Activated naive CD4-positive, alpha-beta T cell treated with anti-CD3 and anti-CD28 coated beads, Interleukin-2, amount 10 ng/mL, durations not matched to agents 7 days and 5 days (primary cell): ENCODE measurements at regions not wholly inside any gene's neighbourhood (a gene's known extent, or its start where the extent isn't known, plus 50 kb on each side); places are given as distances from the start of the nearest gene placed in this dataset.

Experiments used
- CTCF ChIA-PET: fragments of 350-600 bp; sonication (Branson Sonifier 250); formaldehyde crosslinking; loops from one replicate; lab custom pipeline; 2021; ENCODE audit warnings: antibody characterized with exemption; lab: Charles Lee
- DNase-seq: peaks from one replicate; pipeline ENCODE4 v3.0.0-alpha.2; 2020
- H3K27ac Mint-ChIP-seq: one replicate; pipeline ENCODE4 v1.8.0; 2021; ENCODE audit warnings: mild to moderate bottlenecking, moderate library complexity, mixed read lengths
- H3K27me3 Mint-ChIP-seq: one replicate; pipeline ENCODE4 v1.8.0; 2021; ENCODE audit warnings: mild to moderate bottlenecking, mixed read lengths
- H3K36me3 Mint-ChIP-seq: one replicate; pipeline ENCODE4 v1.8.0; 2021; ENCODE audit warnings: mixed read lengths
- H3K4me1 Mint-ChIP-seq: one replicate; pipeline ENCODE4 v1.8.0; 2021; ENCODE audit warnings: mixed read lengths
- H3K4me3 Mint-ChIP-seq: one replicate; pipeline ENCODE4 v1.8.0; 2021; ENCODE audit warnings: mild to moderate bottlenecking, moderate library complexity, mixed read lengths
- H3K9me3 Mint-ChIP-seq: one replicate; pipeline ENCODE4 v1.8.0; 2021; ENCODE audit warnings: mixed read lengths

DNA sequence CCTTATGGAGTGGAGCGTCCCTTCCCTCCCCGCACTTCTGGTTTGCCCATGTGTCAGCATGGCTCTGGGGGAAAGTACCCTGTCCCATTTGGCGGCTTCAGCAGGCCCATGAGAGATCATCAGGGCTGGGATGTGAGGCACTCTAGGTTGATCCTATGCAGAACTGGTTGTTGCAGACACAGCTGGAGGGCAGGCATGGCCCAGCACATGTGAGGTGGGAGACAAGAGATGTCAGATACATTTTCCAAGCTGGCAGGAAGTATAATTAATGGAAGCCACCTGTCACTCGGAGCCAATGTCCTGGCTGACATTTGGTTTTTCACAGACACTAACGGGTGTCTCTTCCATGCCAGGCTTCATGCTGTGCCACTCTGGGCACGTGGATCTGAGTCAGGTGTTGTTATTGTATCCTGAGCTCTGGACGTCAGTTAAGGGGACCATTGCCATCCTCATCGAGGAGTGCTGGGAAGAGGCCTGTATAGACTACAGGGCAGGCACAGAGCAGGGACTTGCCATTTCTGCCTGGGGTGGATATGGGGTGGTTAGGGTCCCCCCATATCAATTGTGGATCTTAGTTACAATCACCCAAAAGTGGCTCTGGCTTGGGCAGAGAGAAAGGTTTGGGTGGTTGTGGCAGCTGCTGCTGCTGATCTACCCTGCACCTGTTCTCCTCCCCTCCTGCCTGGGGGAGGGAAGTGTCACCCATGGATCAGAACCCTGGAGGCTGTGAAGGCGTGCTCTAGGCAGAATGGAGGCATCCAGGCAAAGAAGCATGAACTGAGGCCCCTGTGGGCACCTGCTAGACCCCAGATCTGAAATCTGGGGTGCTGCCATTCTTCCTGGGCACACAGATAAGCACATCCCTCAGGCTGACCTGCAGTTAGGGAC lies 140.7 kb downstream of the FBLN2 start:
- Mint-ChIP-seq H3K4me1 (no peaks in the 10 kb centered on the region), H3K27ac (no peak overlapping the region), H3K36me3 (no peaks in the 10 kb centered on the region), H3K27me3 (peaks cover 15% of the 10 kb centered on the region), H3K4me3 (no peak overlapping the region), H3K9me3 (no peaks in the 10 kb centered on the region)
- CTCF ChIA-PET = no interaction called here
- DNase-seq = no peak

DNA sequence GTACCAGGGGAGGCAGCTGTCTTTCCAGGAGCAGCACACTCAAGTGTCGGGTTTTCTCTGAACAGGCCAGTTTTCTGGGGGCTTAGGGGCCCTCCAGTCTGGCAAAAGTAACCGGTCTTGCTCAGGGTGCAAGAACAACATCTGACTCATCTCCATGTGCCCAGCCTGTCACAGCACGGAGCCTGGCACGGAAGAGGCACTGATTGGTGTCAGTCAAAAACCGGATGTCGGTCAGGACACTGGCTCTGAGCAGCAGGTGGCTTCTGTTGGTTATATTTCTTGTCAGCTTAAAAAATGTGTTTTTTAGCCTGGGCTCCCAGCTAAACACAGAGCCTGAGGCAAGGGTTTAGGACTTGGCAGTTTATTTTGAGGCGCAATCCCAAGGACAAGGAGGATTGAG lies 139.9 kb downstream of the FBLN2 start:
- Mint-ChIP-seq H3K27me3 (peaks cover 15% of the 10 kb centered on the region), H3K4me1 (no peaks in the 10 kb centered on the region), H3K9me3 (no peaks in the 10 kb centered on the region), H3K4me3 (no peak overlapping the region), H3K27ac (no peak overlapping the region), H3K36me3 (no peaks in the 10 kb centered on the region)
- CTCF ChIA-PET = interaction anchor here (1.0 kb wide), 1 partner anchor 30 kb away, joined by 3 read pairs; no protein-coding TSS in a partner anchor
- DNase-seq = no peak

DNA sequence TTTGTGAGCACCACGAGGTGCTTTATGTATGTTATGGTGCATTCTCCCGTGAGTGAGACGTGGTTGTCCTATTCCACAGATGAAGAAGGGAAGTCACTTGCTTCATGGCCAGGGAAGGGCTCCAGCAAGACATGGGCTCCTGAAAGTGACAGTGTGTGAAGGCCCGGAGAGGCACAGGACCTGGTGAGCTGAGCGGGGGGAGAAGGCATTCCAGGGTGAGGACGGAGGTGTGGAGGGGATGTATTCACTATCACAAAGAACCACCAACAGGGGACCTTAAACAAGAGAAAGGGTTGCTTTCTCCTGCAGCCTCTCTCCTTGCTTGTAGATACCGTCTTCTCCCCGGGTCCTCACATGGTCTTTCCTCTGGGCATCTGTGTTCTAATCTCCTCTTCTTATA lies 139.1 kb downstream of the FBLN2 start:
- Mint-ChIP-seq H3K9me3 (no peaks in the 10 kb centered on the region), H3K27me3 (peaks cover 15% of the 10 kb centered on the region), H3K4me1 (no peaks in the 10 kb centered on the region), H3K4me3 (no peak overlapping the region), H3K27ac (no peak overlapping the region), H3K36me3 (no peaks in the 10 kb centered on the region)
- no peak for DNase-seq
- CTCF ChIA-PET = interaction anchor here (1.0 kb wide), 1 partner anchor 29 kb away, joined by 3 read pairs; no protein-coding TSS in a partner anchor
